ENCODE measurements at regions not wholly inside any gene's neighbourhood (a gene's known extent, or its start where the extent isn't known, plus 50 kb on each side); places are given as distances from the start of the nearest gene placed in this dataset.

- Histone ChIP-seq H3K27ac (ENCODE audit: low read depth, low read length) (no peak overlapping the region), H3K4me1 (ENCODE audit: control insufficient read depth in 1 of 2, insufficient read depth in 2 of 2, low read length in 2 of 2) (no peaks in the 10 kb centered on the region), H3K27me3 (ENCODE audit: control insufficient read depth in 1 of 2, insufficient read depth in 2 of 2, low read length in 2 of 2) (no peaks in the 10 kb centered on the region), H3K9me3 (ENCODE audit: control insufficient read depth in 1 of 2, low read length in 2 of 2) (peaks cover 0 to 4% of the 10 kb centered on the region in 2 donors), H3K4me3 (ENCODE audit: low read depth in 1 of 2, low read length in 2 of 2) (no peak overlapping the region), H3K9ac (ENCODE audit: low read depth in 1 of 2, low read length in 2 of 2) (no peak overlapping the region), H3K36me3 (ENCODE audit: control insufficient read depth in 1 of 2, insufficient read depth in 2 of 2, low read length in 2 of 2) (no peaks in the 10 kb centered on the region)
These were observed 1597.6 kb upstream of the MIR17HG start for GRCh38 chr13:89749888-89750287.

GRCh38 chr13:89750371-89750770 is 1597.1 kb upstream of the MIR17HG start:
- Histone ChIP-seq H3K27me3 (ENCODE audit: control insufficient read depth in 1 of 2, insufficient read depth in 2 of 2, low read length in 2 of 2) (no peaks in the 10 kb centered on the region), H3K27ac (ENCODE audit: low read depth, low read length) (no peak overlapping the region), H3K4me3 (ENCODE audit: low read depth in 1 of 2, low read length in 2 of 2) (no peak overlapping the region), H3K4me1 (ENCODE audit: control insufficient read depth in 1 of 2, insufficient read depth in 2 of 2, low read length in 2 of 2) (no peaks in the 10 kb centered on the region), H3K9ac (ENCODE audit: low read depth in 1 of 2, low read length in 2 of 2) (no peak overlapping the region), H3K9me3 (ENCODE audit: control insufficient read depth in 1 of 2, low read length in 2 of 2) (peaks cover 0 to 4% of the 10 kb centered on the region in 2 donors), H3K36me3 (ENCODE audit: control insufficient read depth in 1 of 2, insufficient read depth in 2 of 2, low read length in 2 of 2) (no peaks in the 10 kb centered on the region)

- Histone ChIP-seq H3K27me3 (ENCODE audit: control insufficient read depth in 1 of 2, insufficient read depth in 2 of 2, low read length in 2 of 2) (no peaks in the 10 kb centered on the region), H3K27ac (ENCODE audit: low read depth, low read length) (no peak overlapping the region), H3K9me3 (ENCODE audit: control insufficient read depth in 1 of 2, low read length in 2 of 2) (peaks cover 4 to 6% of the 10 kb centered on the region in 2 donors), H3K36me3 (ENCODE audit: control insufficient read depth in 1 of 2, insufficient read depth in 2 of 2, low read length in 2 of 2) (no peaks in the 10 kb centered on the region), H3K4me3 (ENCODE audit: low read depth in 1 of 2, low read length in 2 of 2) (no peak overlapping the region), H3K9ac (ENCODE audit: low read depth in 1 of 2, low read length in 2 of 2) (no peak overlapping the region), H3K4me1 (ENCODE audit: control insufficient read depth in 1 of 2, insufficient read depth in 2 of 2, low read length in 2 of 2) (no peaks in the 10 kb centered on the region)
These were observed 1596.0 kb upstream of the MIR17HG start for GRCh38 chr13:89751432-89751930.

GRCh38 chr13:89752394-89752793 is 1595.1 kb upstream of the MIR17HG start:
- Histone ChIP-seq H3K36me3 (ENCODE audit: control insufficient read depth in 1 of 2, insufficient read depth in 2 of 2, low read length in 2 of 2) (no peaks in the 10 kb centered on the region), H3K9ac (ENCODE audit: low read depth in 1 of 2, low read length in 2 of 2) (no peak overlapping the region), H3K27me3 (ENCODE audit: control insufficient read depth in 1 of 2, insufficient read depth in 2 of 2, low read length in 2 of 2) (no peaks in the 10 kb centered on the region), H3K9me3 (ENCODE audit: control insufficient read depth in 1 of 2, low read length in 2 of 2) (peaks cover 4 to 6% of the 10 kb centered on the region in 2 donors), H3K4me1 (ENCODE audit: control insufficient read depth in 1 of 2, insufficient read depth in 2 of 2, low read length in 2 of 2) (no peaks in the 10 kb centered on the region), H3K27ac (ENCODE audit: low read depth, low read length) (no peak overlapping the region), H3K4me3 (ENCODE audit: low read depth in 1 of 2, low read length in 2 of 2) (no peak overlapping the region)

- no peaks in the 10 kb centered on the region for H3K27me3 ChIP-seq (ENCODE audit: control insufficient read depth in 1 of 2, insufficient read depth in 2 of 2, low read length in 2 of 2)
- no peak overlapping the region for H3K9ac ChIP-seq (ENCODE audit: low read depth in 1 of 2, low read length in 2 of 2)
- no peak overlapping the region for H3K4me3 ChIP-seq (ENCODE audit: low read depth in 1 of 2, low read length in 2 of 2)
- no peaks in the 10 kb centered on the region for H3K36me3 ChIP-seq (ENCODE audit: control insufficient read depth in 1 of 2, insufficient read depth in 2 of 2, low read length in 2 of 2)
- H3K9me3 ChIP-seq (ENCODE audit: control insufficient read depth in 1 of 2, low read length in 2 of 2) = peaks cover 0 to 6% of the 10 kb centered on the region in 2 donors
- no peak overlapping the region for H3K27ac ChIP-seq (ENCODE audit: low read depth, low read length)
- no peaks in the 10 kb centered on the region for H3K4me1 ChIP-seq (ENCODE audit: control insufficient read depth in 1 of 2, insufficient read depth in 2 of 2, low read length in 2 of 2)
These were observed 1591.6 kb upstream of the MIR17HG start for GRCh38 chr13:89755729-89756492.

GRCh38 chr13:89763005-89763404 is 1584.5 kb upstream of the MIR17HG start:
- H3K4me3 ChIP-seq (ENCODE audit: low read depth in 1 of 2, low read length in 2 of 2) = no peak overlapping the region
- no peaks in the 10 kb centered on the region for H3K27me3 ChIP-seq (ENCODE audit: control insufficient read depth in 1 of 2, insufficient read depth in 2 of 2, low read length in 2 of 2)
- H3K27ac ChIP-seq (ENCODE audit: low read depth, low read length) = no peak overlapping the region
- no peaks in the 10 kb centered on the region for H3K36me3 ChIP-seq (ENCODE audit: control insufficient read depth in 1 of 2, insufficient read depth in 2 of 2, low read length in 2 of 2)
- no peak overlapping the region for H3K9ac ChIP-seq (ENCODE audit: low read depth in 1 of 2, low read length in 2 of 2)
- no peaks in the 10 kb centered on the region for H3K9me3 ChIP-seq (ENCODE audit: control insufficient read depth in 1 of 2, low read length in 2 of 2)
- H3K4me1 ChIP-seq (ENCODE audit: control insufficient read depth in 1 of 2, insufficient read depth in 2 of 2, low read length in 2 of 2) = no peaks in the 10 kb centered on the region

GRCh38 chr13:89783221-89783755 is 1564.2 kb upstream of the MIR17HG start:
- H3K27me3 ChIP-seq (ENCODE audit: control insufficient read depth in 1 of 2, insufficient read depth in 2 of 2, low read length in 2 of 2) = no peaks in the 10 kb centered on the region
- H3K9me3 ChIP-seq (ENCODE audit: control insufficient read depth in 1 of 2, low read length in 2 of 2) = peaks cover 6 to 13% of the 10 kb centered on the region in 2 donors
- H3K36me3 ChIP-seq (ENCODE audit: control insufficient read depth in 1 of 2, insufficient read depth in 2 of 2, low read length in 2 of 2) = no peaks in the 10 kb centered on the region
- H3K9ac ChIP-seq (ENCODE audit: low read depth in 1 of 2, low read length in 2 of 2) = no peak overlapping the region
- no peaks in the 10 kb centered on the region for H3K4me1 ChIP-seq (ENCODE audit: control insufficient read depth in 1 of 2, insufficient read depth in 2 of 2, low read length in 2 of 2)
- H3K4me3 ChIP-seq (ENCODE audit: low read depth in 1 of 2, low read length in 2 of 2) = no peak overlapping the region
- H3K27ac ChIP-seq (ENCODE audit: low read depth, low read length) = no peak overlapping the region

- H3K9ac ChIP-seq (ENCODE audit: low read depth in 1 of 2, low read length in 2 of 2) = no peak overlapping the region
These were observed 1563.2 kb upstream of the MIR17HG start for GRCh38 chr13:89784161-89784809.

GRCh38 chr13:89786531-89786930 is 1561.0 kb upstream of the MIR17HG start:
- Histone ChIP-seq H3K9me3 (ENCODE audit: control insufficient read depth in 1 of 2, low read length in 2 of 2) (peaks cover 11 to 13% of the 10 kb centered on the region in 2 donors), H3K27me3 (ENCODE audit: control insufficient read depth in 1 of 2, insufficient read depth in 2 of 2, low read length in 2 of 2) (no peaks in the 10 kb centered on the region), H3K36me3 (ENCODE audit: control insufficient read depth in 1 of 2, insufficient read depth in 2 of 2, low read length in 2 of 2) (no peaks in the 10 kb centered on the region), H3K4me1 (ENCODE audit: control insufficient read depth in 1 of 2, insufficient read depth in 2 of 2, low read length in 2 of 2) (no peaks in the 10 kb centered on the region), H3K27ac (ENCODE audit: low read depth, low read length) (no peak overlapping the region), H3K9ac (ENCODE audit: low read depth in 1 of 2, low read length in 2 of 2) (no peak overlapping the region), H3K4me3 (ENCODE audit: low read depth in 1 of 2, low read length in 2 of 2) (no peak overlapping the region)

More at GRCh38 chr13:89784161-89784809, 1563.2 kb upstream of the MIR17HG start:
- no peaks in the 10 kb centered on the region for H3K36me3 ChIP-seq (ENCODE audit: control insufficient read depth in 1 of 2, insufficient read depth in 2 of 2, low read length in 2 of 2)
- no peak overlapping the region for H3K27ac ChIP-seq (ENCODE audit: low read depth, low read length)
- peaks cover 11 to 12% of the 10 kb centered on the region in 2 donors for H3K9me3 ChIP-seq (ENCODE audit: control insufficient read depth in 1 of 2, low read length in 2 of 2)
- no peak overlapping the region for H3K4me3 ChIP-seq (ENCODE audit: low read depth in 1 of 2, low read length in 2 of 2)
- no peaks in the 10 kb centered on the region for H3K27me3 ChIP-seq (ENCODE audit: control insufficient read depth in 1 of 2, insufficient read depth in 2 of 2, low read length in 2 of 2)
- H3K4me1 ChIP-seq (ENCODE audit: control insufficient read depth in 1 of 2, insufficient read depth in 2 of 2, low read length in 2 of 2) = no peaks in the 10 kb centered on the region

- no peak overlapping the region for H3K9ac ChIP-seq (ENCODE audit: low read depth in 1 of 2, low read length in 2 of 2)
- H3K9me3 ChIP-seq (ENCODE audit: control insufficient read depth in 1 of 2, low read length in 2 of 2) = peaks cover 3 to 7% of the 10 kb centered on the region in 2 donors
- H3K27me3 ChIP-seq (ENCODE audit: control insufficient read depth in 1 of 2, insufficient read depth in 2 of 2, low read length in 2 of 2) = no peaks in the 10 kb centered on the region
- H3K36me3 ChIP-seq (ENCODE audit: control insufficient read depth in 1 of 2, insufficient read depth in 2 of 2, low read length in 2 of 2) = no peaks in the 10 kb centered on the region
- H3K4me3 ChIP-seq (ENCODE audit: low read depth in 1 of 2, low read length in 2 of 2) = no peak overlapping the region
- no peak overlapping the region for H3K27ac ChIP-seq (ENCODE audit: low read depth, low read length)
- no peaks in the 10 kb centered on the region for H3K4me1 ChIP-seq (ENCODE audit: control insufficient read depth in 1 of 2, insufficient read depth in 2 of 2, low read length in 2 of 2)
These were observed 1556.8 kb upstream of the MIR17HG start for GRCh38 chr13:89790696-89791095.
